Esophagus muscularis mucosa (tissue), 4 donors: ENCODE measurements at regions not wholly inside any gene's neighbourhood (a gene's known extent, or its start where the extent isn't known, plus 50 kb on each side); places are given as distances from the start of the nearest gene placed in this dataset.

ENCODE experiments used
- DNase-seq: peaks from one replicate; pipeline ENCODE4 v3.0.0-alpha.2; 2017; ENCODE audit errors: extremely low spot score
- H3K27ac ChIP-seq, 4 donors: fragments of 200-600 bp; sonication (generic); replicated peaks in 1 of 4; 1 replicate in 3 of 4; 2 replicates in 1 of 4; pipeline ENCODE4 v1.5.1; 2016 to 2019; ENCODE audit warnings: mild to moderate bottlenecking in 1 of 4
- H3K27me3 ChIP-seq, 4 donors: fragments of 200-600 bp; sonication (generic); one replicate each; pipeline versions ENCODE4 v1.5.1 to v1.6.0; 2016 to 2019
- H3K36me3 ChIP-seq, 4 donors: fragments of 200-600 bp; sonication (generic); one replicate each; pipeline ENCODE4 v1.5.1; 2016 to 2019
- H3K4me1 ChIP-seq, 4 donors: fragments of 200-600 bp; sonication (generic); one replicate each; pipeline ENCODE4 v1.5.1; 2016 to 2019
- H3K4me3 ChIP-seq, 4 donors: fragments of 200-600 bp; sonication (generic); 1 replicate in 2 of 4; 2 replicates in 2 of 4; pipeline ENCODE4 v1.5.1; 2016 to 2019; ENCODE audit warnings: mild to moderate bottlenecking in 4 of 4, moderate library complexity in 1 of 4
- H3K9me3 ChIP-seq, 4 donors: fragments of 200-600 bp; sonication (generic); 1 replicate in 3 of 4; 2 replicates in 1 of 4; pipeline ENCODE4 v1.5.1; 2016 to 2019
- EP300 ChIP-seq: sonication (generic); formaldehyde crosslinking; IDR thresholded peaks from one replicate; pipeline ENCODE4 v1.6.1; 2017; ENCODE audit warnings: antibody characterized with exemption
- POLR2A ChIP-seq: fragments of 450-650 bp; IDR thresholded peaks from one replicate; pipeline ENCODE4 v1.6.1; 2017; ENCODE audit warnings: antibody characterized with exemption, moderate library complexity, mild to moderate bottlenecking, low read depth
- POLR2AphosphoS5 ChIP-seq, 2 donors: sonication (generic); formaldehyde crosslinking; IDR thresholded peaks; one replicate each; pipeline ENCODE4 v1.6.1; 2017; ENCODE audit warnings: antibody characterized with exemption in 2 of 2
- WGBS: methylation state at CpG from one replicate; pipeline ENCODE4 v1.1.5; 2018; 5-methylcytosine and 5-hydroxymethylcytosine counted together
- intact Hi-C: fragments of 100-400 bp; cut with DNase I; formaldehyde crosslinking; loops from one replicate; pipeline ENCODE4 v1.15.1; 2023
- TF ChIP-seq, protein P1 (sequence below), 3 experiments: fragments of 200-600 bp in 2 of 3; fragments of 450-650 bp in 1 of 3; sonication (generic) in 2 of 3; IDR thresholded peaks; one replicate each; pipeline ENCODE4 v1.5.1; 2017 to 2019; ENCODE audit warnings: antibody characterized with exemption in 3 of 3, mild to moderate bottlenecking in 2 of 3, moderate library complexity in 1 of 3

DNA sequence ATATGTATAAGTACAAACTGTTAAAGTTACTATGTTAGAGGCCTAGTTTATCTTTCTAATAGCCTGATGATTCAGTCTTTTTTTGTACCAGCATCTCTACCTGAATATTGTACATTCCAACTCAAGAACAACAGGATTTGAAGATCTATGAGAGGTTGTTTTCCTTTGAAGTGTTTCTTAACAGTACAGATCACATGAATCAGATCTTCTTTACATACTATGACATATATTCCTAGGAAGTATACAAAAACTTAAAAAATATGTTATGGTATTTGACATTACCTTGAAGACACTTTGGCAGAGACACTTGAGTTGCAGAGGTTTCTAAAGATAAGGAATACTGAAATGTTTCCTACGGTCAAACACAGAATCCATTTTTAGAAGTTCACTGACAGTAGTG lies 1280.9 kb downstream of the KCNT2 start:
- H3K36me3 ChIP-seq = no peaks in the 10 kb centered on the region
- TF ChIP-seq POLR2AphosphoS5 (IDR thresholded peaks at IDR 0.05) (no peak), EP300 (no peak), POLR2A (no peak)
- TF ChIP-seq, protein P1, sequence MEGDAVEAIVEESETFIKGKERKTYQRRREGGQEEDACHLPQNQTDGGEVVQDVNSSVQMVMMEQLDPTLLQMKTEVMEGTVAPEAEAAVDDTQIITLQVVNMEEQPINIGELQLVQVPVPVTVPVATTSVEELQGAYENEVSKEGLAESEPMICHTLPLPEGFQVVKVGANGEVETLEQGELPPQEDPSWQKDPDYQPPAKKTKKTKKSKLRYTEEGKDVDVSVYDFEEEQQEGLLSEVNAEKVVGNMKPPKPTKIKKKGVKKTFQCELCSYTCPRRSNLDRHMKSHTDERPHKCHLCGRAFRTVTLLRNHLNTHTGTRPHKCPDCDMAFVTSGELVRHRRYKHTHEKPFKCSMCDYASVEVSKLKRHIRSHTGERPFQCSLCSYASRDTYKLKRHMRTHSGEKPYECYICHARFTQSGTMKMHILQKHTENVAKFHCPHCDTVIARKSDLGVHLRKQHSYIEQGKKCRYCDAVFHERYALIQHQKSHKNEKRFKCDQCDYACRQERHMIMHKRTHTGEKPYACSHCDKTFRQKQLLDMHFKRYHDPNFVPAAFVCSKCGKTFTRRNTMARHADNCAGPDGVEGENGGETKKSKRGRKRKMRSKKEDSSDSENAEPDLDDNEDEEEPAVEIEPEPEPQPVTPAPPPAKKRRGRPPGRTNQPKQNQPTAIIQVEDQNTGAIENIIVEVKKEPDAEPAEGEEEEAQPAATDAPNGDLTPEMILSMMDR (IDR thresholded peaks at IDR 0.05) = no peak
- H3K27me3 ChIP-seq = no peaks in the 10 kb centered on the region
- H3K27ac ChIP-seq = no peak overlapping the region
- WGBS = 39% methylated on average over 1 of the region's 1 CpG
- no peaks in the 10 kb centered on the region for H3K9me3 ChIP-seq
- no peak for DNase-seq
- intact Hi-C loops = no loop called here
- H3K4me3 ChIP-seq = no peak overlapping the region
- no peaks in the 10 kb centered on the region for H3K4me1 ChIP-seq

- no peak for DNase-seq
Observed at GRCh38 chr1:195326325-195326724, 1281.9 kb downstream of the KCNT2 start.

GRCh38 chr1:195325181-195325580 lies 1283.1 kb downstream of the KCNT2 start:
- intact Hi-C loops = no loop called here
- WGBS = 95% methylated on average over 12 of the region's 12 CpGs
- H3K36me3 ChIP-seq = no peaks in the 10 kb centered on the region
- TF ChIP-seq POLR2AphosphoS5 (IDR thresholded peaks at IDR 0.05) = no peak
- TF ChIP-seq POLR2A = no peak
- TF ChIP-seq EP300 = no peak
- TF ChIP-seq, protein P1 (IDR thresholded peaks at IDR 0.05) = no peak
- no peaks in the 10 kb centered on the region for H3K4me1 ChIP-seq
- H3K27me3 ChIP-seq = no peaks in the 10 kb centered on the region
- DNase-seq = no peak
- no peak overlapping the region for H3K27ac ChIP-seq
- H3K9me3 ChIP-seq = no peaks in the 10 kb centered on the region
- no peak overlapping the region for H3K4me3 ChIP-seq

More at GRCh38 chr1:195326325-195326724, 1281.9 kb downstream of the KCNT2 start:
- H3K4me1 ChIP-seq = no peaks in the 10 kb centered on the region
- TF ChIP-seq POLR2AphosphoS5 (IDR thresholded peaks at IDR 0.05) (no peak), POLR2A (no peak), EP300 (no peak)
- TF ChIP-seq, protein P1 (IDR thresholded peaks at IDR 0.05) = no peak
- H3K4me3 ChIP-seq = no peak overlapping the region
- no peaks in the 10 kb centered on the region for H3K9me3 ChIP-seq
- WGBS = 68% methylated on average over 1 of the region's 1 CpG
- no peaks in the 10 kb centered on the region for H3K27me3 ChIP-seq
- H3K27ac ChIP-seq = no peak overlapping the region
- intact Hi-C loops = no loop called here
- H3K36me3 ChIP-seq = no peaks in the 10 kb centered on the region

DNA sequence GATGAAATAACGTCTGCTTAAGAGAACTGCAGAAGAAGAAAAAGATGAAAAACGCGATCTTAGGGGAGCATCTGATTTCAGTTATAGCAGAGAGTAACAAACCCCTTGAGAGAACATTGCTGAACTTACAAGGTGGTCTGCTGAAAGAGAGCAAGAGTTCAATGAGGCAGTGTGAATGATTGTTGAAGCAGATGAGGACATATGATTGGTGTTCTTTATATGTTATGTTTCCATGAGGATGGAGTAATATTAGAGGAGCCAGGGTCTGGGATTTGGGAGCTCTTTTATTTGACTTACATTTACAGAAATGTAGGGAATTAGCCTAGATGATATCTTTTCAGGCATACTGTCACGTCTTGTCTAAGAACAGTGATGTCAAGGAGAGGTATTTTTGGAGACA lies 1302.0 kb downstream of the KCNT2 start:
- Histone ChIP-seq H3K4me3 (no peak overlapping the region), H3K4me1 (no peaks in the 10 kb centered on the region), H3K27ac (no peak overlapping the region), H3K27me3 (no peaks in the 10 kb centered on the region), H3K9me3 (no peaks in the 10 kb centered on the region), H3K36me3 (no peaks in the 10 kb centered on the region)
- intact Hi-C loops = no loop called here
- TF ChIP-seq POLR2AphosphoS5 (IDR thresholded peaks at IDR 0.05) = no peak
- no peak for TF ChIP-seq POLR2A
- TF ChIP-seq EP300 = no peak
- TF ChIP-seq, protein P1 (IDR thresholded peaks at IDR 0.05) = no peak
- 71% methylated on average over 4 of the region's 4 CpGs for WGBS
- DNase-seq = no peak

- Histone ChIP-seq H3K27me3 (no peaks in the 10 kb centered on the region), H3K36me3 (no peaks in the 10 kb centered on the region), H3K27ac (no peak overlapping the region), H3K9me3 (no peaks in the 10 kb centered on the region), H3K4me3 (no peak overlapping the region), H3K4me1 (no peaks in the 10 kb centered on the region)
- DNase-seq = no peak
- WGBS = 89% methylated on average over 3 of the region's 3 CpGs
- no peak for TF ChIP-seq POLR2AphosphoS5 (IDR thresholded peaks at IDR 0.05)
- no peak for TF ChIP-seq POLR2A
- TF ChIP-seq, protein P1 (IDR thresholded peaks at IDR 0.05) = no peak
- TF ChIP-seq EP300 = no peak
- intact Hi-C loops = no loop called here
Observed at GRCh38 chr1:195294911-195295310, 1313.3 kb downstream of the KCNT2 start.
